Keratinocyte (primary cell): ENCODE measurements at regions not wholly inside any gene's neighbourhood (a gene's known extent, or its start where the extent isn't known, plus 50 kb on each side); places are given as distances from the start of the nearest gene placed in this dataset.

Experiments
- DNase-seq: peaks from one replicate; pipeline ENCODE4 v3.0.0-alpha.2; 2011; ENCODE audit warnings: low read depth, missing footprints, low spot score
- FAIRE-seq: peaks from 2 replicates; lab custom pipeline; 2011; peaks lifted over from hg19 to GRCh38; lab: Jason Lieb, UNC
- H2AFZ ChIP-seq: 2 replicates; pipeline ENCODE4 v1.6.0; 2012; ENCODE audit warnings: low read length, control low read depth, inconsistent platforms; ENCODE audit not compliant: control insufficient read depth
- H3K27ac ChIP-seq: 2 replicates; pipeline ENCODE4 v1.5.1; 2011; ENCODE audit warnings: low read length; ENCODE audit not compliant: control insufficient read depth, insufficient read depth
- H3K27me3 ChIP-seq: 3 replicates; pipeline ENCODE4 v1.6.0; 2011; ENCODE audit warnings: low read length; ENCODE audit not compliant: control insufficient read depth, insufficient read depth; ENCODE audit errors: extremely low read depth
- H3K36me3 ChIP-seq, 2 experiments: 2 replicates in 1 of 2; 3 replicates in 1 of 2; pipeline ENCODE4 v1.5.1; 2011; ENCODE audit warnings: low read length in 2 of 2, mild to moderate bottlenecking in 1 of 2; ENCODE audit not compliant: control insufficient read depth in 2 of 2, insufficient read depth in 2 of 2; ENCODE audit errors: extremely low read depth in 1 of 2
- H3K4me1 ChIP-seq: 3 replicates; pipeline ENCODE4 v1.5.1; 2011; ENCODE audit warnings: low read length; ENCODE audit not compliant: control insufficient read depth, insufficient read depth; ENCODE audit errors: extremely low read depth
- H3K4me2 ChIP-seq: 3 replicates; pipeline ENCODE4 v1.6.0; 2011; ENCODE audit warnings: low read depth, low read length; ENCODE audit not compliant: control insufficient read depth, insufficient read depth; ENCODE audit errors: extremely low read depth
- H3K4me3 ChIP-seq, 3 experiments: fragments of 200-600 bp in 1 of 3; sonication (generic) in 1 of 3; 2 replicates in 2 of 3; 3 replicates in 1 of 3; pipeline ENCODE4 v1.5.1; 2011 to 2016; ENCODE audit warnings: low read length in 3 of 3, mild to moderate bottlenecking in 3 of 3, control low read depth in 2 of 3, inconsistent platforms in 1 of 3, low read depth in 1 of 3, mixed read lengths in 1 of 3, mixed run types in 1 of 3, moderate library complexity in 1 of 3; ENCODE audit not compliant: control insufficient read depth in 2 of 3, insufficient read depth in 2 of 3; ENCODE audit errors: extremely low read depth in 1 of 3
- H3K79me2 ChIP-seq: 2 replicates; pipeline ENCODE4 v1.6.0; 2012; ENCODE audit warnings: low read length; ENCODE audit not compliant: control insufficient read depth, insufficient read depth
- H3K9ac ChIP-seq: 3 replicates; pipeline ENCODE4 v1.6.0; 2011; ENCODE audit warnings: low read length; ENCODE audit not compliant: control insufficient read depth, insufficient read depth; ENCODE audit errors: extremely low read depth
- H3K9me1 ChIP-seq: 3 replicates; pipeline ENCODE4 v1.6.0; 2011; ENCODE audit warnings: low read length; ENCODE audit not compliant: control insufficient read depth, insufficient read depth; ENCODE audit errors: extremely low read depth
- H3K9me3 ChIP-seq: 2 replicates; pipeline ENCODE4 v1.5.1; 2012; ENCODE audit warnings: low read depth, low read length; ENCODE audit not compliant: control insufficient read depth
- H4K20me1 ChIP-seq: 3 replicates; pipeline ENCODE4 v1.6.0; 2011; ENCODE audit warnings: low read length; ENCODE audit not compliant: control insufficient read depth, insufficient read depth; ENCODE audit errors: extremely low read depth
- CTCF ChIP-seq, 3 experiments: IDR thresholded peaks in 1 of 3; conservative IDR thresholded peaks in 1 of 3; optimal IDR thresholded peaks in 1 of 3; 2 replicates in 2 of 3; 3 replicates in 1 of 3; pipeline versions ENCODE3 to v1.5.1; 2011; ENCODE audit warnings: low read length in 3 of 3, mild to moderate bottlenecking in 3 of 3, moderate library complexity in 2 of 3, control low read depth in 1 of 3, inconsistent platforms in 1 of 3; ENCODE audit not compliant: insufficient read depth in 2 of 3; ENCODE audit errors: extremely low read depth in 1 of 3
- EZH2 ChIP-seq: IDR thresholded peaks from one replicate; pipeline ENCODE4 v1.6.1; 2012; ENCODE audit warnings: inconsistent platforms, mild to moderate bottlenecking, low read length, moderate library complexity
- dilution Hi-C: fragments of 300-500 bp; cut with MboI; formaldehyde crosslinking; loops from one replicate; pipeline ENCODE4 v1.7.0; 2020; ENCODE audit warnings: low sequenced_read_pairs; ENCODE audit not compliant: extremely low pct_ligation_motif_present

- Histone ChIP-seq H3K9me1 (no peaks in the 10 kb centered on the region), H3K9me3 (no peaks in the 10 kb centered on the region), H3K36me3 (no peaks in the 10 kb centered on the region), H4K20me1 (no peaks in the 10 kb centered on the region), H3K9ac (no peak overlapping the region), H3K4me1 (no peaks in the 10 kb centered on the region), H3K79me2 (no peaks in the 10 kb centered on the region), H3K27me3 (no peaks in the 10 kb centered on the region), H3K4me2 (no peak overlapping the region), H2AFZ (no peak overlapping the region), H3K4me3 (no peak overlapping the region), H3K27ac (no peak overlapping the region)
- TF ChIP-seq EZH2 = no peak
- TF ChIP-seq CTCF (optimal IDR thresholded peaks at IDR 0.05 in 1 of 3, IDR thresholded peaks at IDR 0.05 in 1 of 3, conservative IDR thresholded peaks at IDR 0.05 in 1 of 3; ENCODE audit: extremely low read depth in 1 of 3, insufficient read depth in 2 of 3, low read length in 3 of 3) = no peak
- dilution Hi-C loops = no loop called here
- FAIRE-seq (no peak), DNase-seq (no peak)
Observed at GRCh38 chr4:33980361-33980760, 2264.0 kb downstream of the ARAP2 start.

- Histone ChIP-seq H3K9me1 (no peaks in the 10 kb centered on the region), H3K4me3 (no peak overlapping the region), H3K27ac (no peak overlapping the region), H2AFZ (no peak overlapping the region), H3K27me3 (no peaks in the 10 kb centered on the region), H3K4me1 (no peaks in the 10 kb centered on the region), H3K36me3 (no peaks in the 10 kb centered on the region), H3K9ac (no peak overlapping the region), H3K79me2 (no peaks in the 10 kb centered on the region), H3K9me3 (no peaks in the 10 kb centered on the region), H4K20me1 (no peaks in the 10 kb centered on the region), H3K4me2 (no peak overlapping the region)
- FAIRE-seq (no peak), DNase-seq (no peak)
- no peak for TF ChIP-seq EZH2
- dilution Hi-C loops = no loop called here
Observed at GRCh38 chr4:33989820-33990443, 2254.4 kb downstream of the ARAP2 start.
